Thoracic aorta (tissue), 2 donors: ENCODE measurements at regions not wholly inside any gene's neighbourhood (a gene's known extent, or its start where the extent isn't known, plus 50 kb on each side); places are given as distances from the start of the nearest gene placed in this dataset.

ENCODE experiments used
- ATAC-seq: fragments of 150-250 bp; one replicate; pipeline ENCODE4 v1.8.0; 2017; ENCODE audit warnings: low read depth; ENCODE audit not compliant: insufficient number of reproducible peaks, low FRiP score
- DNase-seq: peaks from one replicate; pipeline ENCODE4 v3.0.0-alpha.2; 2020; ENCODE audit warnings: low spot score
- H3K27ac ChIP-seq, 2 donors: fragments of 200-600 bp; sonication (generic); 1 replicate in 1 of 2; 2 replicates in 1 of 2; pipeline ENCODE4 v1.5.1; 2016; ENCODE audit warnings: mild to moderate bottlenecking in 2 of 2, moderate library complexity in 2 of 2
- H3K27me3 ChIP-seq: fragments of 200-600 bp; sonication (generic); replicated peaks from 2 replicates; pipeline ENCODE4 v1.6.0; 2016; ENCODE audit warnings: mild to moderate bottlenecking; ENCODE audit not compliant: insufficient read depth
- H3K36me3 ChIP-seq: fragments of 200-600 bp; sonication (generic); one replicate; pipeline ENCODE4 v1.5.1; 2016
- H3K4me1 ChIP-seq, 2 donors: fragments of 200-600 bp; sonication (generic); 1 replicate in 1 of 2; 2 replicates in 1 of 2; pipeline versions ENCODE4 v1.5.1 to v1.6.0; 2016; ENCODE audit warnings: low read depth in 2 of 2, mild to moderate bottlenecking in 1 of 2; ENCODE audit not compliant: control insufficient read depth in 1 of 2
- H3K4me3 ChIP-seq: fragments of 200-600 bp; sonication (generic); 2 replicates; pipeline ENCODE4 v1.5.1; 2016; ENCODE audit warnings: mild to moderate bottlenecking
- H3K9me3 ChIP-seq: fragments of 200-600 bp; sonication (generic); 2 replicates; pipeline ENCODE4 v1.5.1; 2016
- CTCF ChIP-seq: fragments of 200-600 bp; sonication (generic); IDR thresholded peaks from one replicate; pipeline ENCODE4 v1.5.1; 2019; ENCODE audit warnings: antibody characterized with exemption

GRCh38 chr6:148225871-148226270 is 116.8 kb upstream of the SASH1 start:
- Histone ChIP-seq H3K36me3 (no peaks in the 10 kb centered on the region), H3K27ac (no peak overlapping the region), H3K9me3 (no peaks in the 10 kb centered on the region), H3K4me3 (no peak overlapping the region), H3K4me1 (peaks cover 0 to 9% of the 10 kb centered on the region in 2 donors), H3K27me3 (no peaks in the 10 kb centered on the region)
- TF ChIP-seq CTCF, result no peak
- ATAC-seq, result no peak
- DNase-seq, result no peak

GRCh38 chr6:148226284-148226683 is 116.4 kb upstream of the SASH1 start:
- DNase-seq, result no peak
- Histone ChIP-seq H3K27ac (no peak overlapping the region), H3K4me1 (peaks cover 0 to 9% of the 10 kb centered on the region in 2 donors), H3K9me3 (no peaks in the 10 kb centered on the region), H3K27me3 (no peaks in the 10 kb centered on the region), H3K36me3 (no peaks in the 10 kb centered on the region), H3K4me3 (no peak overlapping the region)
- no peak for ATAC-seq
- TF ChIP-seq CTCF, result no peak

GRCh38 chr6:148231572-148231971 is 111.1 kb upstream of the SASH1 start:
- Histone ChIP-seq H3K4me1 (no peaks in the 10 kb centered on the region), H3K4me3 (no peak overlapping the region), H3K27ac (no peak overlapping the region), H3K9me3 (no peaks in the 10 kb centered on the region), H3K27me3 (no peaks in the 10 kb centered on the region), H3K36me3 (no peaks in the 10 kb centered on the region)
- no peak for DNase-seq
- TF ChIP-seq CTCF, result no peak
- ATAC-seq, result no peak

GRCh38 chr6:148235446-148235845 is 107.2 kb upstream of the SASH1 start:
- H3K27ac ChIP-seq, result no peak overlapping the region
- TF ChIP-seq CTCF, result no peak
- H3K4me1 ChIP-seq, result peaks cover 7 to 20% of the 10 kb centered on the region in 2 donors
- no peaks in the 10 kb centered on the region for H3K9me3 ChIP-seq
- no peaks in the 10 kb centered on the region for H3K27me3 ChIP-seq
- no peak overlapping the region for H3K4me3 ChIP-seq
- ATAC-seq, result no peak
- DNase-seq, result no peak
- H3K36me3 ChIP-seq, result no peaks in the 10 kb centered on the region

- Histone ChIP-seq H3K9me3 (no peaks in the 10 kb centered on the region), H3K36me3 (no peaks in the 10 kb centered on the region), H3K27ac (no peak overlapping the region), H3K27me3 (no peaks in the 10 kb centered on the region), H3K4me3 (no peak overlapping the region), H3K4me1 (peaks cover 23 to 51% of the 10 kb centered on the region in 2 donors)
- ATAC-seq (no peak), DNase-seq (no peak)
- no peak for TF ChIP-seq CTCF
Measured at GRCh38 chr6:148238713-148239112, 103.9 kb upstream of the SASH1 start.
